ENCODE measurements at regions not wholly inside any gene's neighbourhood (a gene's known extent, or its start where the extent isn't known, plus 50 kb on each side); places are given as distances from the start of the nearest gene placed in this dataset.
"Not testable (repeated sequence)": the region's sequence is repeated elsewhere in the genome, so short reads cannot be mapped to it uniquely, and the experiment has no call there.

DNA sequence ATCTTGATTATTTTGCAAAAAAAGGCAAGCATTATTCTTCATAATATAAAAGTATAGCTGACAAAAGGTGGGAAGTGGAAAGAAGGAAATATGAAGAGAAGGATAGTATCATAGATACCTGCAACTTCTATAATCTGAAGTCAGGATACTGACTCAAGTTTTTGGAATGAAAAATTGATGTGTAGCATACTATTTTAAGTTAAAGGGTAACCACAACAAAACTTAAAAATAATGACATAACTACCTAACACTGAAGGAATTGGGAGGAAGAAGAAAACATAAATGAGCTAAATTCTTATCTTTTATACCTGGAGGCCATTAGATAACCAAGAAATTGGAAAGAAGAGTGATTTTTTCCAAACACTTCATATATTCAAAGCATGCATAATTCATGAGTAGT lies 51.8 kb upstream of the TLE1 start:
- no peak for DNase-seq

DNA sequence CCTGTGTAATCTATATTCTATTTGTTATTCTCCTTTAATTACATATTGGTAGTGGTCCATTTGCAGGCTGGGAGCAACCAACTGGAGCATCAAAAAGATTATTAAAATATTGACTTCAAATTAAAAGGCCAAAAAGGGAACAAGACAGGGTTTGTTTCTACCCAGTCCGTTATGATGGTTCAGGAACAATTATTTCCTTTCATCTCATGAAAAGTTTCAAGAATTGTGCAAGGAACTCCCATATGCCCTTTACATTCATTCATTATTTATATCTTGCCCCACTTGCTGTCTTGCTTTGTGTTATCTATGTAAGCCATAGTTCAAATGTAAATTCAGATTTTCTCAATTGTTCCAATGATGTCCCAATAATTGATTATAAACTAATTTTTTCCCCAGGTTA lies 58.7 kb upstream of the TLE1 start:
- no peak for DNase-seq

DNA sequence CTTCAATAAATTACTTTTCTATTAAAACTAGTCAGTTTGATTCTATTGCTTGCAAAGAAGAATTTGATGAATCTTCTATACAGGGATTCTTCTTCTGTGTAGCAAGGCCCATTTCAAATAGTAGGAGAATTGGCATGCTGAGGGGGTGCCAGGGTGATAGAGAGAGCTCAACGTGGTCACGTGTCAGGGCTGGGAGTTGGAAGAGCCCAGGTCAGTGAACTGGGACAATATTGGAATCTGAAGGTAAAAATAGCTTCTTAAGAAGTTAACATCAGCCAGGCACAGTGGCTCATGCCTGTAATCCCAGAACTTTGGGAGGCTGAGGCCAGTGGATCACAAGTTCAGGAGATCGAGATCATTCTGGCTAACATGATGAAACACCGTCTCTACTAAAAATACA lies 64.1 kb upstream of the TLE1 start:
- DNase-seq: no peak

- no peak for DNase-seq
Measured at GRCh38 chr9:81754245-81754644, 64.9 kb upstream of the TLE1 start.

DNA sequence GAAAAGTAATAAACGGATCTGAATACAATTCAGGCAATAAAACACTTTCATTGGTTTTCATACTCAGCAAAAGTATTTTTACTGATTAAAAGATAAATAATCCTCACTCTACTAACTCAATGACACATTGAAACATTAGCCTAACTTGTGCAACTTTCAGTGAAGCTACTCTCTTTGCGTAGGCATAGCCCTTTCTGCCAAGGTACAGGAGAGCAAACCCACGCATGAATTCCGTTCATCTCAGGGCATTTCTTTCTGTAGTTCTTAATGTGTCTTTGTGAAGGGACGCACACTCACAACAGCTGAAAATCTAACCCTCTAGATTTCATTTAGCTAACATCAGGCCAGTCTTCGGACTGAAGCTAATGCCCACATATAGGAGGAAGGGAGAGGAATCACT lies 66.4 kb upstream of the TLE1 start:
- no peak for DNase-seq

- no peak for DNase-seq
Measured at GRCh38 chr9:81756561-81756960, 67.2 kb upstream of the TLE1 start.

DNA sequence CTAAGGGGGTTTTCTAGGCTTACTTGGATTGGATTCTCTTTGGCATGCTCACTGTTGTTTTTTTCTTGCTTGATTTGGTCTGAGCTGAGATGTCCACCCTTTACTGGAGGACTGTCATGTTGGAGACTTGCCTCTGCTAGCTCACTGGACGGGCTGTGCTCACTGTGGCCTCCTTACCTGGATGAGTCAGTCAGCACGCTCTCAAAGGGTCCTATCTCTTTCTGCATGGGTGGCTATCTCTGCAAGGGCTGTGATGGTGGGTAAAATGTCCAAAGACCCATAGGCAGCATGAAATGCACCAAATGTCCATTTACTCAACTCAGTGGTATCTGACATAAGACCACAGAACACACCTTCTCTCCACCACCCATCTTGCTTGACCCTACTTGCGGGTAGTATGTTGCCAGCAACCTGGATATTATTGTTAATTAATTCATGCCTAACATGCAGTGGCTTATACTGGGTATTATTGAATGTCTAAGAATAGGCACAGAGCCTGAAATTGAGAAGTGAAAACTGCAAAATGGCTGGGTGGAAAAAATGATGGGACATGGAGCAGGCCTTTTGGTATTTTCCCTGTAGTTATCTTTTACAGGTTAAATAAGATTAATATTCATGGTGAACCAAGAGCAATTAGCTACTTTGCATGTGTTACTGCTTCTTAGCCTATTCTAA lies 68.9 kb upstream of the TLE1 start:
- no peak for DNase-seq

- DNase-seq: no peak
Measured at GRCh38 chr9:81759680-81760215, 70.4 kb upstream of the TLE1 start.

GRCh38 chr9:81767921-81768320 lies 78.6 kb upstream of the TLE1 start:
- no peak for DNase-seq

DNA sequence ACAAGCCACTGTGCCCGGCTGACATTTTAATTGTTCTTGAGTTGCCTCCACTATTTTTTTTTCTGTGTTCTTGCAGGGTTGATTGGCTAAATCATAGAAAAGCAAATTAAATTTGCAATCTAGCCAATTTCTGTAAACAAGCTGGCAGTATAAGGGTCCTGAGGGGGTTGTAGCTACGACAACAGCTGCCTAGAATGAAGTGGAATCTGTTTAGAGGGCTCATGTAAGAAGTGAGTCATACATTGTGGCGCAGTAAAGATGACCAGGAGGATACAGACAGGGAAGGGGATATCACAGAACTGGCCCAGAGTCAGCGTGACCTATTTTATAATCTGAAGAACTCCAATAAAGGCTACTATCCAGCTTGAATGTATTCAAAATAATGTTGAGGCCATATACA lies 82.2 kb upstream of the TLE1 start:
- DNase-seq: no peak

DNA sequence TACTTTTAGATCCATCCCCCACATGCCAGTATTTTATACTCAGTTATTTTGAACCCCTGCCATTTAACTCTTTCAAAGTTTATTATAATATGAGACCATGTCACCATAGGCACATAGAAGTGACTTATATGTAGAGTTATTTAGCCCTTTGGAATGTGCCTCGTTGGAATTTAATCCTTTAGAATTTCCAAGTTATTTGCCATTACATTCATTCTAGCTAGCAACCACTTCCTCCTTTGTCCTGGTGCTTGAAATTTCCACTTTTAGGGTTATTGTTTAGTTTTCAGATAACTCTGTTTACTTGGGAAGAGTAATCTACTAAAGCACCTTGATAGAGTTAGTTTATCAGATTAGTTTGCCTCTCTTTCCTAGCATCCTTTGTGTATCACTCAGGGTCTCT lies 82.8 kb upstream of the TLE1 start:
- DNase-seq: no peak

DNA sequence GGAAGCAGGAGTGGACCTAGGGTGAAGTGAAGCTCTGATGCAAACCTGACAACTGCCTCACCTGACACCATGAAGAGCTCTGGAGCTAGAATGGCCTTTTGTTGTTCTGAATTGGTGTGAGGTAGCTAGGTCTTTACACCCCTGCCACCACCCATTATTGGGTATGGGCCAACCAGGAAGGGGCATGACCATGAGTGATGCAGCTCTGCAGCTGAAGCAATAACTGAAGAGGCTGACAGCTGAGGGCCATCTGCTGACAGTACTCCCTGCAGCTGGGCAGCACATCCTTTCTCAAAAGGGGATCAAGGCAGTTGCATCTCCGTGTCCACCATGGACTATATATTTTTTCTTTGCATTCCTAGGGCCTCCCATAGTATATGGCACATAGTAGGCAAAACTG lies 87.0 kb upstream of the TLE1 start:
- DNase-seq: no peak

GRCh38 chr9:81776834-81777233 lies 87.5 kb upstream of the TLE1 start:
- no peak for DNase-seq

- DNase-seq: no peak
Measured at GRCh38 chr9:81777482-81777881, 88.1 kb upstream of the TLE1 start.

GRCh38 chr9:81782313-81782995 lies 93.1 kb upstream of the TLE1 start:
- no peak for DNase-seq

DNA sequence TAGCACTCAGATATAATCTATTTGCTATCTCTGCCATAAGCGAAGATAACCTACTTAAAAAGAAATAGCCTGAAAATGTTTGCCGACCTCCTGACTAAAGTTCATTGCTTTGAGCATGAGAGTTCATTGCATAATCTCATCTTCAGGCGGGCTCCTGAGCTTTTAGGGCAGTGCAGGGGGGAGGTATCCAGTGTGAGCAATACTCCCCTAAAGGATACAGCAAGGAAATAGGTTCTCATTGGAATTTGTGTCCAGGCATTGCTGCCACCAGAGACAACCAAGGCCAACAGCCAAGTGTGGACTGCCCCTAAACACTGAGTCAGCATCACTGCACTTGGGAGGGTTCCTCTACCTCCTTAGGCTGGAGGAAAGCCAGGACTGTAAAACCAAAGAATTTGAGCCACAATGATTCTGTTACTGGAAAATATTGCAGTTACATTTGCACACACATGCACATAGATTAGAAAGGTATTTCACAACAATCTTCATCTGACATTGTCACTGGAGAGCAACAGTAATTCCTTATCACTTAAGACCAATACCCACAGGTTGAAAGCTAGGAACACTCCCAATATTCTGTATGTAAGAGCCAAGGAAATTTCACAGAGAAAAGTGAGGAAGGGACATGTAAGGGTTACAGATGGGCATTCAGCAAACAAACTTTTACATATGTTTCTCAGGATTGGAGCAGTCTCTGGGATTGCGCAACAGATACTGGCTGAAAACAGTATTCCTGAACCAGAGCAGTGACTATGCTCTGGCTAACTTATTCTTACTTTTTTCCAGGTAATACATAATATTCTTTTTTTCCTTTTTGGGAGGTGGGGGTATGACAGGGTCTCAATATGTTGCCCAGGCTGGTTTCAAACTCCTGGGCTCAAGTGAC lies 98.6 kb upstream of the TLE1 start:
- no peak for DNase-seq

DNA sequence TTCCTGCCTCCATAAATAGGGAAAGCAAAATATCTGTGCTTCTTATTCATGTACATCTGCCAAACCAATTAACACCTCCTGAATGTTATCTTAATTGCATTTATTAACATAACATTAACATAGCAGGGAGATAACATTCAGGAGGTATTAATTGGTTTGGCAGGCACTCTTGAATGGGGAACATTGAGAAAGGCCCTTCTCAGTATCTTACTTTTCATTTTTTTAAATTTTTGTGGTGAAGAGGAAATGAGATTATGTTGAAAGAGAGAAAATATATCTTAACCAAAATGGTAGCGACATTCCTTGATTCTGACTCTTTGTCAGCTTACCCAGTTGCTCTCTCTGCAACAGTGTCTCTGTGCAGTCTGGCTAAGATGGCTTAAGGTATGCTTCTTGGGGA lies 100.4 kb upstream of the TLE1 start:
- no peak for DNase-seq

DNA sequence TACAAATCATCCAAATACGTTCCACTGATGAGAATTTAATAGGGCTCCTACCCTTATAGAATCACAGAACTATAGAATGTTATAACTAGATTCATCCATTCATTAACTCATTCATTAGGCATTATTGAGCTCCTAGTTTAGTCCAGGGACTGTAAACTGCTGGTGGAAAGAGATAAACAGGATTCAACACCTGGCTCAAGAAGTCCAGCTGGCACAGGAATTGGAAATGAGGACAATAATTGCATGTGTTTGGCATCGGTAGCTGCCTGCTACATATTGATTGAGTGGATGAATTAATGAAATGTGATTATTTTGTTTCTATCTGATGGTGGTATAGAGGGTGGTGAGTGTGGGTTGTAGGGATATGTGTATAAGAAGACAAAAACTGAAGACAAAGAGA lies 100.8 kb upstream of the TLE1 start:
- DNase-seq: no peak

GRCh38 chr9:81791076-81791475 lies 101.7 kb upstream of the TLE1 start:
- no peak for DNase-seq

GRCh38 chr9:81798606-81799005 lies 109.3 kb upstream of the TLE1 start:
- no peak for DNase-seq

DNA sequence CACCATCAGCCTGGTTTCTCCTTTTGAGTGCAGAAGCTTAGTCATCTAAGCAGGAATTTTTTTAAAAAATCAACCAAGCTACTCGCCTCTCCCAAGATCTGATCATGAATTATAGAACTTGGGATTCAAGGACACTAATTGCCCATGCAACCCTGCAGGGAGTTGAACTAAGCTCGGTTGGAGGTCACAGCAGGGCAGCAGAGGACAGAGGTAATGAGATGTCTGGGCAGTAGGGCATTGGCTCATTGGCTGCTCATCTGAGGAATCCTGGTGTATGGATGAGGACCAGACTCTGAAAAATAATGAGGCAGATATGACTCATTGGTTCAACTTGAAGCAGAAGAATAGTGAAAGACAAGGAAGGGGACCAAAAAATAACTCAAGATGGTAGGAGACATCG lies 111.8 kb upstream of the TLE1 start:
- DNase-seq: no peak

- DNase-seq: no peak
Measured at GRCh38 chr9:81804306-81804705, 115.0 kb upstream of the TLE1 start.

DNA sequence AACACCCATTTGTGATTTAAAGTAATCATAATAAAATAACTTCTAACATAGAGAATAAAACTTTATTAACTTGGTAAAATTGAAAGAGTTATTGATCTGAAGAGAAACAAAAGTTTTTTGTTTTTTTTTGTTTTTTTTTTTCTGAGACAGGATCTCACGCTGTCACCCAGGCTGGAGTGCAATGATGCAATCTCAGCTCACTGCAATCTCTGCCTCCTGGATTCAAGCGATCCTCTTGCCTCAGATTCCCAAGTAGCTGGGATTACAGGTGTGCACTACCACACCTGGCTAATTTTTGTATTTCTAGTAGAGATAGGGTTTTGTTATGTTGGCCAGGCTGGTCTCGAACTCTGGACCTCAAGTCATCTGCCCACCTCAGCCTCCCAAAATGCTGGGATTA lies 116.5 kb upstream of the SPATA31D4 start:
- DNase-seq: not testable (repeated sequence)

DNA sequence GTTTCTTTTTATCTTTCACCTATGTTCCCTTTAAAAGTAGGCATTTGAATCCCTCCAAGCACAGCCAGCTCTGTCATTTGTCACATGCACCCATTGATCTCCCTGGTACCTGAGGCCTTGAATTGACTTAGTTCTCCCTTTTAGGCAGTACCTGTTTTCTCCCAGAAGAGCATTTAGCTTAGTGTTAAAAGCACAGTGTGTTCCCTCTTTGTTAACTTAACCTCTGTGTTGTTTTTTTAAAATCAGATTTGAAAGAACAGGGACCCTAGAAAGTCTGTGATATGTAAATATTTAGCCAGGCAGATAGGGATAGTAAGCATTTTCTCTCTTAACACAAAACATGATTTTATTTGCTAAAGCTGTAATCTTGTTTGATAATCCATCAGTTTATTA lies 113.8 kb upstream of the SPATA31D4 start:
- no peak for DNase-seq

All from NCI-H1105 (cell line).